ENCODE measurements at regions not wholly inside any gene's neighbourhood (a gene's known extent, or its start where the extent isn't known, plus 50 kb on each side); places are given as distances from the start of the nearest gene placed in this dataset.

DNA sequence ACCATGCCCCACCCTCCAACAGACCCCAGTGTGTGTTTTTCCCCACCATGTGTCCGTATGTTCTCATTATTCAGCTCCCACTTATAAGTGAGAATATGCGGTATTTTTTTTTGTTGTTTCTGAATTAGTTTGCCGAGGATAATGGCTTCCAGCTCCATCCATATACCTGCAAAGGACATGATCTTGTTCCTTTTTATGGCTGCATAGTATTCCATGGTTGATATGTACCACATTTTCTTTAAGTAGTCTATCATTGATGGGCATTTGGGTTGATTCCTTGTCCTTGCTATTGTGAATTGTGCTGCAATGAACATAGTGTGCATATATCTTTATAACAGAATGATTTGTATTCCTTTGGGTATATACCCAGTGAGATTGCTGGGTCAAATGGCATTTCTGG lies 176.9 kb downstream of the UTRN start:
- ChIA-PET CTCF (interaction anchor here (0.5 kb wide), 1 partner anchor 17 kb away, joined by 3 read pairs; no protein-coding TSS in a partner anchor), POLR2A (ENCODE audit: low non-redundant PET) (no interaction called here)
- BruUV-seq (replicated peaks), result no TSS peak
- Histone ChIP-seq H3K27me3 (replicated peaks; ENCODE audit: insufficient read depth, low read depth, low read length, poor library complexity) (no peaks in the 10 kb centered on the region), H3K4me1 (ENCODE audit: insufficient read depth, low read length, poor library complexity, severe bottlenecking) (no peaks in the 10 kb centered on the region), H3K9me3 (ENCODE audit: low read depth, low read length, poor library complexity, severe bottlenecking) (no peaks in the 10 kb centered on the region), H3K27ac (ENCODE audit: low read depth, low read length, poor library complexity, severe bottlenecking) (no peak overlapping the region), H3K4me3 (ENCODE audit: low read depth, low read length, poor library complexity, severe bottlenecking) (no peak overlapping the region), H3K36me3 (ENCODE audit: insufficient read depth, low read length, poor library complexity, severe bottlenecking) (no peaks in the 10 kb centered on the region)
- DNase-seq (ENCODE audit: low spot score), result no peak
- intact Hi-C loops (cut with micrococcal nuclease; ENCODE audit: unreplicated experiment), result no loop called here
- TF ChIP-seq, protein P1, sequence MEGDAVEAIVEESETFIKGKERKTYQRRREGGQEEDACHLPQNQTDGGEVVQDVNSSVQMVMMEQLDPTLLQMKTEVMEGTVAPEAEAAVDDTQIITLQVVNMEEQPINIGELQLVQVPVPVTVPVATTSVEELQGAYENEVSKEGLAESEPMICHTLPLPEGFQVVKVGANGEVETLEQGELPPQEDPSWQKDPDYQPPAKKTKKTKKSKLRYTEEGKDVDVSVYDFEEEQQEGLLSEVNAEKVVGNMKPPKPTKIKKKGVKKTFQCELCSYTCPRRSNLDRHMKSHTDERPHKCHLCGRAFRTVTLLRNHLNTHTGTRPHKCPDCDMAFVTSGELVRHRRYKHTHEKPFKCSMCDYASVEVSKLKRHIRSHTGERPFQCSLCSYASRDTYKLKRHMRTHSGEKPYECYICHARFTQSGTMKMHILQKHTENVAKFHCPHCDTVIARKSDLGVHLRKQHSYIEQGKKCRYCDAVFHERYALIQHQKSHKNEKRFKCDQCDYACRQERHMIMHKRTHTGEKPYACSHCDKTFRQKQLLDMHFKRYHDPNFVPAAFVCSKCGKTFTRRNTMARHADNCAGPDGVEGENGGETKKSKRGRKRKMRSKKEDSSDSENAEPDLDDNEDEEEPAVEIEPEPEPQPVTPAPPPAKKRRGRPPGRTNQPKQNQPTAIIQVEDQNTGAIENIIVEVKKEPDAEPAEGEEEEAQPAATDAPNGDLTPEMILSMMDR (conservative IDR thresholded peaks at IDR 0.05; ENCODE audit: low read depth, low read length), result no peak
- no peak for TF ChIP-seq EZH2 (IDR thresholded peaks at IDR 0.05; ENCODE audit: borderline replicate concordance, low read depth, low read length, poor library complexity, severe bottlenecking)

DNA sequence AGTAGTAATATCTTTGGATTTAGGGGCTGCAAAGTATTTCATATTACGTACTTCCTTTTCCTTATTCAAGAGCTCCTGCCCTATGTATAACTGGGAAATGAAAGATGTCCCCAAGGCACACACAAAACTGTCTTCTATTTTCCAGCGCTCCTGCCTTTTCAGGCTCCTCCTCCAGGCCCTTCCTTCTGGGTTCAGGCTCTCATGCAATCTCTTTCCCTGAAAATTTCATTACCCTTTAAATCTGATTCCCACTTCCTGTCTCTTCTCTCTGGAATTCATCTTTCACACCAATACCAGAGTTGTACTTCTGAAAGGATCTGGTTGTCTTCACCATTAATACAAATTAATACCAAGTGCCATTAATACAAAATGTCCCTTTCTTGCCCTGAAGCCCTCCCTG lies 181.6 kb downstream of the UTRN start:
- DNase-seq (ENCODE audit: low spot score), result no peak
- H3K9me3 ChIP-seq (ENCODE audit: low read depth, low read length, poor library complexity, severe bottlenecking), result no peaks in the 10 kb centered on the region
- CTCF ChIA-PET, result interaction anchor here (0.6 kb wide), 1 partner anchor 15 kb away, joined by 4 read pairs; no protein-coding TSS in a partner anchor
- no peaks in the 10 kb centered on the region for H3K4me1 ChIP-seq (ENCODE audit: insufficient read depth, low read length, poor library complexity, severe bottlenecking)
- TF ChIP-seq, protein P1 (conservative IDR thresholded peaks at IDR 0.05; ENCODE audit: low read depth, low read length), result no peak
- TF ChIP-seq EZH2 (IDR thresholded peaks at IDR 0.05; ENCODE audit: borderline replicate concordance, low read depth, low read length, poor library complexity, severe bottlenecking), result no peak
- intact Hi-C loops (cut with micrococcal nuclease; ENCODE audit: unreplicated experiment), result no loop called here
- no peaks in the 10 kb centered on the region for H3K27me3 ChIP-seq (replicated peaks; ENCODE audit: insufficient read depth, low read depth, low read length, poor library complexity)
- H3K27ac ChIP-seq (ENCODE audit: low read depth, low read length, poor library complexity, severe bottlenecking), result no peak overlapping the region
- H3K4me3 ChIP-seq (ENCODE audit: low read depth, low read length, poor library complexity, severe bottlenecking), result no peak overlapping the region
- POLR2A ChIA-PET (ENCODE audit: low non-redundant PET), result no interaction called here
- no peaks in the 10 kb centered on the region for H3K36me3 ChIP-seq (ENCODE audit: insufficient read depth, low read length, poor library complexity, severe bottlenecking)
- BruUV-seq (replicated peaks), result no TSS peak

DNA sequence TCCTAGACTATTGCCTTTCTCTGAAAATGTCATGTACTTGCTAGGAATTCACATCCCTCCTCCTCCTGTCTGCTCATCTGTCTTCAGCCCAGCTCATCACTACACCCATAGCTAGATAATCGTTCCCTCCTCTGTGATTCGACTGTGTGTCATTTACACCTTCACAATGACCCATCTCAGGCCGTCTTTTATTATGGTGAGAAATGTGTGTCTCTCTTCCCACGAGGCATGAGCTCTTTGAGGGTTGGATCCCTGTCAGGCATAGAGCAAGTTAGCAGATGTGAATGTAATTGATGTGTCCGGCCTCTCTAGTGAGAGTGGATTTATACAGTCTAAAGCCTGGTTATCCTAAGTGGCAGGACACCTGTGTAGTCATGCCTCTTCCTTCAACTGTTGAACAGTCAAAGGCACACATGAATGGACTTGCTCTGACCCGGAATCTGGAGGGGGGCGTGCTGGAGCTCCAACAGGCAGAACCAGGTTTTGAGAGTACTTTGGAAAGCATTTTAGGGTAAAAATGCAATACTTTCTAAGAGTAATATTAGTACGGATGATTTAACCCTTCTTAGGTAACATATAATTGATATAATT lies 182.1 kb downstream of the UTRN start:
- H3K36me3 ChIP-seq (ENCODE audit: insufficient read depth, low read length, poor library complexity, severe bottlenecking), result no peaks in the 10 kb centered on the region
- CTCF ChIA-PET, result interaction anchor here (0.6 kb wide), 1 partner anchor 15 kb away, joined by 4 read pairs; no protein-coding TSS in a partner anchor
- no TSS peak for BruUV-seq (replicated peaks)
- no peak for TF ChIP-seq EZH2 (IDR thresholded peaks at IDR 0.05; ENCODE audit: borderline replicate concordance, low read depth, low read length, poor library complexity, severe bottlenecking)
- TF ChIP-seq, protein P1 (conservative IDR thresholded peaks at IDR 0.05; ENCODE audit: low read depth, low read length), result no peak
- H3K27me3 ChIP-seq (replicated peaks; ENCODE audit: insufficient read depth, low read depth, low read length, poor library complexity), result no peaks in the 10 kb centered on the region
- no peaks in the 10 kb centered on the region for H3K9me3 ChIP-seq (ENCODE audit: low read depth, low read length, poor library complexity, severe bottlenecking)
- no peak overlapping the region for H3K27ac ChIP-seq (ENCODE audit: low read depth, low read length, poor library complexity, severe bottlenecking)
- H3K4me3 ChIP-seq (ENCODE audit: low read depth, low read length, poor library complexity, severe bottlenecking), result no peak overlapping the region
- H3K4me1 ChIP-seq (ENCODE audit: insufficient read depth, low read length, poor library complexity, severe bottlenecking), result no peaks in the 10 kb centered on the region
- DNase-seq (ENCODE audit: low spot score), result no peak
- intact Hi-C loops (cut with micrococcal nuclease; ENCODE audit: unreplicated experiment), result no loop called here
- POLR2A ChIA-PET (ENCODE audit: low non-redundant PET), result no interaction called here
